ENCODE measurements at regions not wholly inside any gene's neighbourhood (a gene's known extent, or its start where the extent isn't known, plus 50 kb on each side); places are given as distances from the start of the nearest gene placed in this dataset.

- TF ChIP-seq, protein P1, sequence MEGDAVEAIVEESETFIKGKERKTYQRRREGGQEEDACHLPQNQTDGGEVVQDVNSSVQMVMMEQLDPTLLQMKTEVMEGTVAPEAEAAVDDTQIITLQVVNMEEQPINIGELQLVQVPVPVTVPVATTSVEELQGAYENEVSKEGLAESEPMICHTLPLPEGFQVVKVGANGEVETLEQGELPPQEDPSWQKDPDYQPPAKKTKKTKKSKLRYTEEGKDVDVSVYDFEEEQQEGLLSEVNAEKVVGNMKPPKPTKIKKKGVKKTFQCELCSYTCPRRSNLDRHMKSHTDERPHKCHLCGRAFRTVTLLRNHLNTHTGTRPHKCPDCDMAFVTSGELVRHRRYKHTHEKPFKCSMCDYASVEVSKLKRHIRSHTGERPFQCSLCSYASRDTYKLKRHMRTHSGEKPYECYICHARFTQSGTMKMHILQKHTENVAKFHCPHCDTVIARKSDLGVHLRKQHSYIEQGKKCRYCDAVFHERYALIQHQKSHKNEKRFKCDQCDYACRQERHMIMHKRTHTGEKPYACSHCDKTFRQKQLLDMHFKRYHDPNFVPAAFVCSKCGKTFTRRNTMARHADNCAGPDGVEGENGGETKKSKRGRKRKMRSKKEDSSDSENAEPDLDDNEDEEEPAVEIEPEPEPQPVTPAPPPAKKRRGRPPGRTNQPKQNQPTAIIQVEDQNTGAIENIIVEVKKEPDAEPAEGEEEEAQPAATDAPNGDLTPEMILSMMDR (conservative IDR thresholded peaks at IDR 0.05 in 1 of 2, IDR thresholded peaks at IDR 0.05 in 1 of 2; ENCODE audit: extremely low read depth in 1 of 2, insufficient read depth in 1 of 2, low read depth in 1 of 2, low read length in 2 of 2) = no peak
- no peak for TF ChIP-seq EZH2 (IDR thresholded peaks at IDR 0.05; ENCODE audit: borderline replicate concordance, low read length)
Measured at GRCh38 chr10:52688899-52689298, 83.7 kb downstream of the MBL2 start.
